MM.1S (cell line): ENCODE measurements at regions not wholly inside any gene's neighbourhood (a gene's known extent, or its start where the extent isn't known, plus 50 kb on each side); places are given as distances from the start of the nearest gene placed in this dataset.

ENCODE experiments used
- DNase-seq: peaks from one replicate; pipeline ENCODE4 v3.0.0-alpha.2; 2015
- H2AFZ ChIP-seq: fragments of 300-600 bp; sonication (generic); 2 replicates; pipeline ENCODE4 v1.6.0; 2016; ENCODE audit warnings: antibody characterized with exemption, low read length
- H3F3A ChIP-seq: fragments of 300-600 bp; sonication (generic); 2 replicates; pipeline ENCODE4 v1.6.1; 2016; ENCODE audit warnings: mild to moderate bottlenecking, antibody characterized with exemption, low read length, moderate library complexity, mixed read lengths; ENCODE audit not compliant: insufficient read depth
- H3K27ac ChIP-seq: fragments of 300-600 bp; sonication (generic); 2 replicates; pipeline ENCODE4 v1.5.1; 2016; ENCODE audit warnings: mild to moderate bottlenecking, low read length
- H3K27me3 ChIP-seq: fragments of 300-600 bp; sonication (generic); replicated peaks from 2 replicates; pipeline ENCODE4 v1.6.0; 2016; ENCODE audit warnings: low read length; ENCODE audit not compliant: insufficient read depth
- H3K36me3 ChIP-seq: fragments of 300-600 bp; sonication (generic); replicated peaks from 2 replicates; pipeline ENCODE4 v1.6.1; 2016; ENCODE audit warnings: mild to moderate bottlenecking, low read length, mixed read lengths; ENCODE audit not compliant: insufficient read depth
- H3K4me1 ChIP-seq: fragments of 300-600 bp; sonication (generic); 2 replicates; pipeline ENCODE4 v1.6.1; 2016; ENCODE audit warnings: low read length, mixed read lengths
- H3K4me2 ChIP-seq: fragments of 300-600 bp; sonication (generic); 2 replicates; pipeline ENCODE4 v1.6.0; 2016; ENCODE audit warnings: low read depth, low read length
- H3K4me3 ChIP-seq: fragments of 300-600 bp; sonication (generic); 2 replicates; pipeline ENCODE4 v1.5.1; 2016; ENCODE audit warnings: low read length, mixed read lengths
- H3K79me2 ChIP-seq: fragments of 300-600 bp; sonication (generic); 2 replicates; pipeline ENCODE4 v1.6.1; 2016; ENCODE audit warnings: mixed run types, low read length, mixed read lengths
- H3K9ac ChIP-seq: fragments of 300-600 bp; sonication (generic); 2 replicates; pipeline ENCODE4 v1.6.1; 2016; ENCODE audit warnings: low read length, mixed read lengths
- H3K9me2 ChIP-seq: fragments of 300-600 bp; sonication (generic); replicated peaks from 2 replicates; pipeline ENCODE4 v1.6.1; 2016; ENCODE audit warnings: mild to moderate bottlenecking, low read length, mixed read lengths; ENCODE audit not compliant: insufficient read depth
- H3K9me3 ChIP-seq: fragments of 300-600 bp; sonication (generic); replicated peaks from 2 replicates; pipeline ENCODE4 v1.6.1; 2016; ENCODE audit warnings: mild to moderate bottlenecking, low read length, mixed read lengths; ENCODE audit not compliant: insufficient read depth
- H4K20me1 ChIP-seq: fragments of 300-600 bp; sonication (generic); 2 replicates; pipeline ENCODE4 v1.6.1; 2016; ENCODE audit warnings: mild to moderate bottlenecking, low read length, moderate library complexity, mixed read lengths; ENCODE audit not compliant: insufficient read depth
- CTCF ChIP-seq: fragments of 300-600 bp; sonication (generic); IDR thresholded peaks from 2 replicates; pipeline ENCODE4 v1.5.1; 2016; ENCODE audit warnings: antibody characterized with exemption, low read length, mixed read lengths
- EZH2 ChIP-seq: fragments of 300-600 bp; sonication (generic); optimal IDR thresholded peaks from 2 replicates; pipeline ENCODE3; 2017; ENCODE audit warnings: low read depth, mild to moderate bottlenecking, antibody characterized with exemption, low read length, mixed read lengths
- EZH2phosphoT487 ChIP-seq: fragments of 300-600 bp; sonication (generic); IDR thresholded peaks from 2 replicates; pipeline ENCODE4 v1.6.1; 2018; ENCODE audit warnings: antibody characterized with exemption, low read length

- Histone ChIP-seq H3K4me3 (no peak overlapping the region), H2AFZ (no peak overlapping the region), H3K9ac (no peak overlapping the region), H3K4me1 (no peaks in the 10 kb centered on the region), H3K27ac (no peak overlapping the region), H3F3A (no peaks in the 10 kb centered on the region), H3K4me2 (no peak overlapping the region), H3K9me2 (no peaks in the 10 kb centered on the region), H3K9me3 (no peaks in the 10 kb centered on the region), H3K36me3 (no peaks in the 10 kb centered on the region), H3K27me3 (no peaks in the 10 kb centered on the region), H3K79me2 (no peaks in the 10 kb centered on the region), H4K20me1 (no peaks in the 10 kb centered on the region)
- no peak for DNase-seq
- no peak for TF ChIP-seq EZH2
- TF ChIP-seq EZH2phosphoT487, result no peak
- no peak for TF ChIP-seq CTCF
These were observed 221.3 kb downstream of the PLPP3 start for GRCh38 chr1:56357927-56358690.

GRCh38 chr1:56356376-56356990 is 222.9 kb downstream of the PLPP3 start:
- no peaks in the 10 kb centered on the region for H3K9me2 ChIP-seq
- H4K20me1 ChIP-seq, result no peaks in the 10 kb centered on the region
- no peak overlapping the region for H3K9ac ChIP-seq
- no peak for DNase-seq
- no peaks in the 10 kb centered on the region for H3K4me1 ChIP-seq
- no peaks in the 10 kb centered on the region for H3K79me2 ChIP-seq
- H3K36me3 ChIP-seq, result no peaks in the 10 kb centered on the region
- no peak for TF ChIP-seq EZH2
- no peak for TF ChIP-seq CTCF
- no peak for TF ChIP-seq EZH2phosphoT487
- H3K27ac ChIP-seq, result no peak overlapping the region
- no peak overlapping the region for H2AFZ ChIP-seq
- H3F3A ChIP-seq, result no peaks in the 10 kb centered on the region
- no peaks in the 10 kb centered on the region for H3K27me3 ChIP-seq
- H3K4me3 ChIP-seq, result no peak overlapping the region
- H3K4me2 ChIP-seq, result no peak overlapping the region
- no peaks in the 10 kb centered on the region for H3K9me3 ChIP-seq

GRCh38 chr1:56355918-56356317 is 223.4 kb downstream of the PLPP3 start:
- no peaks in the 10 kb centered on the region for H3K79me2 ChIP-seq
- H3K27me3 ChIP-seq, result no peaks in the 10 kb centered on the region
- no peak for TF ChIP-seq EZH2phosphoT487
- TF ChIP-seq EZH2, result no peak
- TF ChIP-seq CTCF, result no peak
- no peak overlapping the region for H3K27ac ChIP-seq
- no peak overlapping the region for H3K4me3 ChIP-seq
- H3K9me3 ChIP-seq, result no peaks in the 10 kb centered on the region
- no peak for DNase-seq
- no peak overlapping the region for H3K9ac ChIP-seq
- no peaks in the 10 kb centered on the region for H3F3A ChIP-seq
- no peaks in the 10 kb centered on the region for H3K4me1 ChIP-seq
- H4K20me1 ChIP-seq, result no peaks in the 10 kb centered on the region
- no peaks in the 10 kb centered on the region for H3K9me2 ChIP-seq
- no peak overlapping the region for H2AFZ ChIP-seq
- H3K36me3 ChIP-seq, result no peaks in the 10 kb centered on the region
- H3K4me2 ChIP-seq, result no peak overlapping the region
